Panc1 (cell line): ENCODE measurements at regions not wholly inside any gene's neighbourhood (a gene's known extent, or its start where the extent isn't known, plus 50 kb on each side); places are given as distances from the start of the nearest gene placed in this dataset.

Experiments used
- CTCF ChIP-seq: fragments of 450-650 bp; IDR thresholded peaks from 2 replicates; pipeline ENCODE4 v1.5.1; 2017; ENCODE audit warnings: mild to moderate bottlenecking
- REST ChIP-seq, 2 experiments: IDR thresholded peaks; 2 replicates each; pipeline ENCODE4 v1.6.1; 2011 to 2012; ENCODE audit warnings: low read depth in 2 of 2, control low read depth in 1 of 2, low read length in 1 of 2, mild to moderate bottlenecking in 1 of 2, moderate library complexity in 1 of 2; ENCODE audit not compliant: insufficient read depth in 1 of 2

GRCh38 chr5:73303148-73304079 lies 130.4 kb downstream of the TMEM174 start:
- TF ChIP-seq CTCF = no peak
- TF ChIP-seq REST (IDR thresholded peaks at IDR 0.05; ENCODE audit: insufficient read depth in 1 of 2, low read depth in 2 of 2, low read length in 1 of 2) = no peak
